GM23248 (cell line): ENCODE measurements at regions not wholly inside any gene's neighbourhood (a gene's known extent, or its start where the extent isn't known, plus 50 kb on each side); places are given as distances from the start of the nearest gene placed in this dataset.

Experiments used
- EZH2 ChIP-seq: fragments of 200-600 bp; sonication (generic); IDR thresholded peaks from 2 replicates; pipeline ENCODE4 v1.6.1; 2018; ENCODE audit warnings: antibody characterized with exemption, mild to moderate bottlenecking; ENCODE audit not compliant: insufficient read depth, poor library complexity, severe bottlenecking
- EZH2phosphoT487 ChIP-seq: fragments of 200-600 bp; sonication (generic); IDR thresholded peaks from 2 replicates; pipeline ENCODE4 v1.6.1; 2018; ENCODE audit warnings: antibody characterized with exemption, moderate library complexity, mild to moderate bottlenecking, low read depth; ENCODE audit not compliant: insufficient read depth

GRCh38 chr15:89021224-89021623 lies 67.0 kb upstream of the ABHD2 start:
- no peak for TF ChIP-seq EZH2phosphoT487
- no peak for TF ChIP-seq EZH2
